BE2C (cell line): ENCODE measurements at regions not wholly inside any gene's neighbourhood (a gene's known extent, or its start where the extent isn't known, plus 50 kb on each side); places are given as distances from the start of the nearest gene placed in this dataset.

Experiments
- DNase-seq: peaks from one replicate; pipeline ENCODE4 v3.0.0-alpha.2; 2020
- H3K27me3 ChIP-seq: fragments of 250-450 bp; sonication (Bioruptor Pico); 2 replicates; pipeline ENCODE4 v1.5.1; 2020; ENCODE audit warnings: mild to moderate bottlenecking
- H3K36me3 ChIP-seq: fragments of 250-450 bp; sonication (Bioruptor Pico); 2 replicates; pipeline ENCODE4 v1.5.1; 2020; ENCODE audit warnings: mild to moderate bottlenecking
- H3K4me1 ChIP-seq: fragments of 250-450 bp; sonication (Bioruptor Pico); 2 replicates; pipeline ENCODE4 v1.5.1; 2020
- H3K4me3 ChIP-seq: 2 replicates; pipeline ENCODE4 v1.5.1; 2011; ENCODE audit warnings: low read depth, low read length
- H3K9me3 ChIP-seq: fragments of 250-450 bp; sonication (Bioruptor Pico); 2 replicates; pipeline ENCODE4 v1.5.1; 2020
- TF ChIP-seq, protein P1 (sequence below): IDR thresholded peaks from 2 replicates; pipeline ENCODE4 v1.5.1; 2012; ENCODE audit warnings: mild to moderate bottlenecking, low read depth, low read length

DNA sequence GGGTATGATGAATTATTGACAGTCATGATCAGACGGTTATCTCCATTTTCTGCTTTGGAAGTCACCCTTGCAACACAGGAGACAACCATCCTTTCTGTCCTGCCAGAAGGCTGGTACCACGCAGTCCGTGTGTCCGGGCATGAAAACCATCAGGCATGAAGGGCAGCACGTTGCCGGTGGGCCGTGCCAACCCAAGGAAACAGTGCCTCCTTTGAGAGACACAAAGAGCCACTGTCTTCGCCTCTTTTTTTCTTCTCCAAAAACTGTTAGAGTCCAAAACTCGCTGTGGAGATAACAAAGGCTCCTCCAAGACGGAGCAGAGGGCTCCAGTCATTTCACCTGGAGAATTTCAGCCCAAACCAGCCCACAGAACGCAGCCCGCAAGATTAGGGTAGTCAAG, 60.4 kb upstream of the ARHGAP21 start:
- TF ChIP-seq, protein P1, sequence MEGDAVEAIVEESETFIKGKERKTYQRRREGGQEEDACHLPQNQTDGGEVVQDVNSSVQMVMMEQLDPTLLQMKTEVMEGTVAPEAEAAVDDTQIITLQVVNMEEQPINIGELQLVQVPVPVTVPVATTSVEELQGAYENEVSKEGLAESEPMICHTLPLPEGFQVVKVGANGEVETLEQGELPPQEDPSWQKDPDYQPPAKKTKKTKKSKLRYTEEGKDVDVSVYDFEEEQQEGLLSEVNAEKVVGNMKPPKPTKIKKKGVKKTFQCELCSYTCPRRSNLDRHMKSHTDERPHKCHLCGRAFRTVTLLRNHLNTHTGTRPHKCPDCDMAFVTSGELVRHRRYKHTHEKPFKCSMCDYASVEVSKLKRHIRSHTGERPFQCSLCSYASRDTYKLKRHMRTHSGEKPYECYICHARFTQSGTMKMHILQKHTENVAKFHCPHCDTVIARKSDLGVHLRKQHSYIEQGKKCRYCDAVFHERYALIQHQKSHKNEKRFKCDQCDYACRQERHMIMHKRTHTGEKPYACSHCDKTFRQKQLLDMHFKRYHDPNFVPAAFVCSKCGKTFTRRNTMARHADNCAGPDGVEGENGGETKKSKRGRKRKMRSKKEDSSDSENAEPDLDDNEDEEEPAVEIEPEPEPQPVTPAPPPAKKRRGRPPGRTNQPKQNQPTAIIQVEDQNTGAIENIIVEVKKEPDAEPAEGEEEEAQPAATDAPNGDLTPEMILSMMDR = no peak
- DNase-seq = no peak
- H3K27me3 ChIP-seq = no peaks in the 10 kb centered on the region
- no peaks in the 10 kb centered on the region for H3K36me3 ChIP-seq
- H3K9me3 ChIP-seq = no peaks in the 10 kb centered on the region
- no peaks in the 10 kb centered on the region for H3K4me1 ChIP-seq
- no peak overlapping the region for H3K4me3 ChIP-seq

DNA sequence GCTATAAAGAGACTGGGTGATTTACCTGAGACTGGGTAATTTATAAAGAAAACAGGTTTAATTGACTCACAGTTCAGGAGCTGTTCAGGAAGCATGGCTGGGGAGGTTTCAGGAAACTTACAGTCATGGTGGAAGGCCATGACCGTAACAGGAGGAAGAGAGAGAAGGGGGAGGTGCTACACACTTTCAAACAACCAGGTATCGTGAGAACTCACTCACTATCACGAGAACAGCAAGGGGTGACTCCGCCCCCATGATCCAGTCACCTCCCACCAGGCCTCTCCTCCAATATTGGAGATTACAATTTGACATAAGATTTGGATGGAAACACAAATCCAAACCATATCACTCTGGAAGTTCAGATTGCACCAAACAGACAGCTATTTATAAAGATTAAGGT, 59.8 kb upstream of the ARHGAP21 start:
- TF ChIP-seq, protein P1 = no peak
- H3K4me3 ChIP-seq = no peak overlapping the region
- H3K36me3 ChIP-seq = no peaks in the 10 kb centered on the region
- DNase-seq = no peak
- no peaks in the 10 kb centered on the region for H3K4me1 ChIP-seq
- H3K27me3 ChIP-seq = no peaks in the 10 kb centered on the region
- no peaks in the 10 kb centered on the region for H3K9me3 ChIP-seq

DNA sequence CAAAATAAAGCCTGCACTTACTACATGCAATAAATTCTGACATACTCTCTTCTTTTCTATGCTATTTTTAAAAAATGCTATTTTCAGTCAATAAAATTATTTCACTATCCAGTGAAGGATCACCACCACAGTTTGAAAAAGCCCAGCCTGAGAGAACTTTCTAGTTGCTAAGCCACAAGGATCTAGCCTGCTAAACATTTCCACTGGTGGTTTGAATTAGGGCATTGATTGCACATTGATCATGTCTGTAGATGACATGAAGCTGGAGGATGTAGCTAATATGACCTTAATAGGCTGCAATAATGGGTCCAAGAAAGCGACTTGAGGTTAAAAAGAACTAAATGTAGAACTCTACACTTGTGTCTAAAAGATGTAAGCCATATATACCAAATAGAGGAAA, 56.0 kb upstream of the ARHGAP21 start:
- H3K4me3 ChIP-seq = no peak overlapping the region
- H3K4me1 ChIP-seq = no peaks in the 10 kb centered on the region

DNA sequence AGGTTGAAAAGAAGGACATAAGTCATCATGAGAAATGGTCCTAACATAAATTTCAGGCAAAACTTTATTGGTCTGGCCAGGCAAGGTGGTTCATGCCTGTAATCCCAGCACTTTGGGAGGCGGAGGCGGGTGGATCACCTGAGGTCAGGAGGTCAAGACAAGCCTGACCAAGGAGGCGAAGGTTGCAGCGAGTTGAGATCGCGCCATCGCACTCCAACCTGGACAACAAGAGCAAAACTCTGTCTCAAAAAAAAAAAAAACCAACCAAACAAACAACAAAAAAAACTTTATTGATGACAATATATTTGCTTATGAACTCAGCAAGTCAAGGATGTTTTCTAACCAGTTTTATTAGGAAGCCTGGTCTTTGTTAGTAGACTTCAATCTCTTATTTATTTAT, 54.6 kb upstream of the ARHGAP21 start:
- no peaks in the 10 kb centered on the region for H3K4me1 ChIP-seq
- H3K4me3 ChIP-seq = no peak overlapping the region
- H3K36me3 ChIP-seq = no peaks in the 10 kb centered on the region
- DNase-seq = no peak
- H3K27me3 ChIP-seq = no peaks in the 10 kb centered on the region
- TF ChIP-seq, protein P1 = no peak
- no peaks in the 10 kb centered on the region for H3K9me3 ChIP-seq

More for the DNA sequence above, 56.0 kb upstream of the ARHGAP21 start:
- DNase-seq = no peak
- Histone ChIP-seq H3K36me3 (no peaks in the 10 kb centered on the region), H3K27me3 (no peaks in the 10 kb centered on the region), H3K9me3 (no peaks in the 10 kb centered on the region)
- TF ChIP-seq, protein P1 = no peak

DNA sequence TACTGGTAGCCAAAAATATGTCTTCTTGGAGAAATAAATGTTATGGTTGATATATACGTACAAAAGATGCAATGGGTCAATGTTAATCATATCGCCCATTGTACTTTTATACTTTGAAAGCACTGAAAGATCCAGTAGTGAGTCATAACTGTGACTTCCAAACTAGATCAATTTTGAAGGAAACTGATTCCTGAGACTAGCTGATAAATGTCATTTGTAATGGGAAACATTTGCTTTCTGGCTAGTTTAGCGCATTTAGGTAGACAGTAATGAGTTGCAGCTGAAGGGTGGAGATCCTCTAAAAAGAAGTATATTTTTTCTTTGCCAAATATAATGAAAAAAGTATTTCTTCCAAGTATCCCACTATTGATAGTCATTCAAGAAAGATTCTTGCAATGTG, 53.5 kb upstream of the ARHGAP21 start:
- no peaks in the 10 kb centered on the region for H3K9me3 ChIP-seq
- TF ChIP-seq, protein P1 = no peak
- no peaks in the 10 kb centered on the region for H3K4me1 ChIP-seq
- no peaks in the 10 kb centered on the region for H3K36me3 ChIP-seq
- H3K27me3 ChIP-seq = no peaks in the 10 kb centered on the region
- H3K4me3 ChIP-seq = no peak overlapping the region
- no peak for DNase-seq

DNA sequence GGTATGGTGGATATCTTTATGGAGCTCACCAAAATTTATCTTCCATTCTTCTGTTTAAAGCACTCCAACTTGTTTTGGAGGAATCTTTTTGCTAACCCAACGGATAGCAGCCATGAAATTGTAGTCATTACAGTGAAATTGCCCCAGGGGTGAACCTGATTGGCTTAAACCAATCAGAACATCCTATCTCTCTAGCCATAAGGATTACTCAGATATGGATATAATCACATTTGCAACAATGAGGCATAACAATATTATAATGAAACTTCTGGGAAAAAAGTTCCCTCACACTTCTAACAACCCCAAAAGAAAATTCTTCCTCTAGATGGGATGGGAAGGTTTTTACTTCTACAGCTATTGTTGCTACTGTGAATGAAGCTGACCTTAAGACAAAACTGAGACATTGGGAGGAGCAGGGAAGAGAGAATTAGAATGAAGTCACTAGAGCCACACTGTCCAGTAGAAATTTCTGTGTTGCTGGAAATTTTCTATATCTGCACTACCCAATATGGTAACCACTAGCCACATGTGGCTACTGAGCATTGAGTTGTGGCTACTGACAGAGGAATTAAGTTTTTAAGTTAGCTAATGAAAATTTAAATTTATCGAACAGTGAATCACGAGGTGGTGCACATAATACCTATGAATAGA, 50.4 kb upstream of the ARHGAP21 start:
- Histone ChIP-seq H3K4me1 (no peaks in the 10 kb centered on the region), H3K27me3 (no peaks in the 10 kb centered on the region), H3K36me3 (no peaks in the 10 kb centered on the region), H3K4me3 (no peak overlapping the region), H3K9me3 (no peaks in the 10 kb centered on the region)
- DNase-seq = no peak
- TF ChIP-seq, protein P1 = no peak
